ENCODE measurements at regions not wholly inside any gene's neighbourhood (a gene's known extent, or its start where the extent isn't known, plus 50 kb on each side); places are given as distances from the start of the nearest gene placed in this dataset.

GRCh38 chr1:164930833-164931232, 371.8 kb downstream of the PBX1 start:
- CTCF ChIA-PET, result no interaction called here
- no peak for ATAC-seq
- BruUV-seq (replicated peaks), result no TSS peak

More at GRCh38 chr1:164930833-164931232, 371.8 kb downstream of the PBX1 start:
- no peak overlapping the region for H3K4me3 ChIP-seq (replicated peaks in 1 of 2; ENCODE audit: low read depth in 1 of 2, low read length in 2 of 2)
- intact Hi-C loops (cut with micrococcal nuclease), result loop anchor here (5.0 kb wide), 1 partner anchor 141 kb away; no protein-coding TSS in a partner anchor
- no peak overlapping the region for H3K4me2 ChIP-seq (ENCODE audit: low read length)
- DNase-seq (ENCODE audit: low read depth, low spot score), result no peak
- H3K4me1 ChIP-seq (ENCODE audit: control insufficient read depth in 1 of 2, insufficient read depth in 2 of 2, low read length in 2 of 2), result no peaks in the 10 kb centered on the region
- no peaks in the 10 kb centered on the region for H3K9me2 ChIP-seq (ENCODE audit: insufficient read depth)
- H3K9ac ChIP-seq (ENCODE audit: low read length), result no peak overlapping the region
- ChIA-PET RAD21 (ENCODE audit: low non-redundant PET in 1 of 2, low total read pairs in 2 of 2, uncharacterized antibody in 2 of 2, unreplicated experiment in 2 of 2) (no interaction called here), POLR2A (no interaction called here)
- H3K27ac ChIP-seq (ENCODE audit: low read depth, low read length), result no peak overlapping the region
- no peaks in the 10 kb centered on the region for H3K36me3 ChIP-seq (ENCODE audit: control insufficient read depth in 1 of 2, insufficient read depth in 2 of 2, low read length in 2 of 2)
- no peaks in the 10 kb centered on the region for H3K27me3 ChIP-seq (ENCODE audit: insufficient read depth, low read length)
- no peaks in the 10 kb centered on the region for H3K79me2 ChIP-seq (ENCODE audit: insufficient read depth, low read length)
- no peak overlapping the region for H2AFZ ChIP-seq (ENCODE audit: low read depth, low read length, poor library complexity, severe bottlenecking)
- no peaks in the 10 kb centered on the region for H3K9me3 ChIP-seq (ENCODE audit: control insufficient read depth in 1 of 2, insufficient read depth in 1 of 2, low read depth in 1 of 2, low read length in 2 of 2)
- H4K20me1 ChIP-seq (ENCODE audit: insufficient read depth), result no peaks in the 10 kb centered on the region
- TF ChIP-seq POLR2AphosphoS5 (IDR thresholded peaks at IDR 0.05; ENCODE audit: low read depth, low read length) (no peak), ZNF274 (IDR thresholded peaks at IDR 0.05; ENCODE audit: low read depth, low read length) (no peak), ZBTB33 (IDR thresholded peaks at IDR 0.05; ENCODE audit: extremely low read depth, insufficient replicate concordance, low read length) (no peak), REST (IDR thresholded peaks at IDR 0.05; ENCODE audit: low read depth) (no peak), JUND (IDR thresholded peaks at IDR 0.05) (no peak), FOSL1 (IDR thresholded peaks at IDR 0.05; ENCODE audit: low read depth) (no peak), POLR2A (IDR thresholded peaks at IDR 0.05; ENCODE audit: borderline replicate concordance, extremely low read depth, insufficient read depth, insufficient read length) (no peak), EGR1 (IDR thresholded peaks at IDR 0.05; ENCODE audit: low read depth) (no peak), YY1 (IDR thresholded peaks at IDR 0.05; ENCODE audit: extremely low read depth, insufficient replicate concordance, low read depth, low read length) (no peak), ELF1 (IDR thresholded peaks at IDR 0.05; ENCODE audit: borderline replicate concordance, low read depth) (no peak), ATF3 (IDR thresholded peaks at IDR 0.05) (no peak), RAD21 (IDR thresholded peaks at IDR 0.05; ENCODE audit: low read depth) (no peak), CEBPB (IDR thresholded peaks at IDR 0.05; ENCODE audit: low read depth) (no peak), MAX (IDR thresholded peaks at IDR 0.05) (no peak)

All from HCT116 (cell line).